B cell (primary cell): ENCODE measurements at regions not wholly inside any gene's neighbourhood (a gene's known extent, or its start where the extent isn't known, plus 50 kb on each side); places are given as distances from the start of the nearest gene placed in this dataset.

Experiments
- CTCF ChIP-seq: fragments of 200-600 bp; IDR thresholded peaks from one replicate; pipeline ENCODE4 v1.8.0; 2022; ENCODE audit warnings: antibody characterized with exemption, mild to moderate bottlenecking
- EZH2 ChIP-seq: IDR thresholded peaks from 2 replicates; pipeline ENCODE4 v1.6.1; 2012; ENCODE audit warnings: borderline replicate concordance, low read depth, mild to moderate bottlenecking, moderate library complexity, low read length; ENCODE audit not compliant: insufficient read depth, poor library complexity, severe bottlenecking

GRCh38 chr13:89214185-89214584 lies 1543.0 kb downstream of the SLITRK5 start:
- no peak for TF ChIP-seq EZH2
- no peak for TF ChIP-seq CTCF
